OCI-LY7 (cell line): ENCODE measurements at regions not wholly inside any gene's neighbourhood (a gene's known extent, or its start where the extent isn't known, plus 50 kb on each side); places are given as distances from the start of the nearest gene placed in this dataset.

Source experiments
- EZH2phosphoT487 ChIP-seq: fragments of 200-600 bp; sonication (generic); IDR thresholded peaks from 2 replicates; pipeline ENCODE4 v1.6.1; 2018; ENCODE audit warnings: low read depth, borderline replicate concordance, mild to moderate bottlenecking, mixed run types, antibody characterized with exemption, low read length, moderate library complexity, mixed read lengths
- TF ChIP-seq, protein P1 (sequence below): fragments of 200-600 bp; sonication (generic); conservative IDR thresholded peaks from 2 replicates; pipeline ENCODE4 v1.5.1; 2014; ENCODE audit warnings: mild to moderate bottlenecking, antibody characterized with exemption, low read length, moderate library complexity, mixed read lengths

GRCh38 chr3:34567266-34567665, 768.8 kb downstream of the PDCD6IP start:
- TF ChIP-seq, protein P1, sequence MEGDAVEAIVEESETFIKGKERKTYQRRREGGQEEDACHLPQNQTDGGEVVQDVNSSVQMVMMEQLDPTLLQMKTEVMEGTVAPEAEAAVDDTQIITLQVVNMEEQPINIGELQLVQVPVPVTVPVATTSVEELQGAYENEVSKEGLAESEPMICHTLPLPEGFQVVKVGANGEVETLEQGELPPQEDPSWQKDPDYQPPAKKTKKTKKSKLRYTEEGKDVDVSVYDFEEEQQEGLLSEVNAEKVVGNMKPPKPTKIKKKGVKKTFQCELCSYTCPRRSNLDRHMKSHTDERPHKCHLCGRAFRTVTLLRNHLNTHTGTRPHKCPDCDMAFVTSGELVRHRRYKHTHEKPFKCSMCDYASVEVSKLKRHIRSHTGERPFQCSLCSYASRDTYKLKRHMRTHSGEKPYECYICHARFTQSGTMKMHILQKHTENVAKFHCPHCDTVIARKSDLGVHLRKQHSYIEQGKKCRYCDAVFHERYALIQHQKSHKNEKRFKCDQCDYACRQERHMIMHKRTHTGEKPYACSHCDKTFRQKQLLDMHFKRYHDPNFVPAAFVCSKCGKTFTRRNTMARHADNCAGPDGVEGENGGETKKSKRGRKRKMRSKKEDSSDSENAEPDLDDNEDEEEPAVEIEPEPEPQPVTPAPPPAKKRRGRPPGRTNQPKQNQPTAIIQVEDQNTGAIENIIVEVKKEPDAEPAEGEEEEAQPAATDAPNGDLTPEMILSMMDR, result no peak
- TF ChIP-seq EZH2phosphoT487, result no peak
